ENCODE measurements at regions not wholly inside any gene's neighbourhood (a gene's known extent, or its start where the extent isn't known, plus 50 kb on each side); places are given as distances from the start of the nearest gene placed in this dataset.
"Not testable (repeated sequence)": the region's sequence is repeated elsewhere in the genome, so short reads cannot be mapped to it uniquely, and the experiment has no call there.

- TF ChIP-seq CTCF (IDR thresholded peaks at IDR 0.05) = no peak
Observed at GRCh38 chr18:76602191-76602590, 107.1 kb upstream of the ZNF516 start.

GRCh38 chr18:76600076-76600475 is 105.0 kb upstream of the ZNF516 start:
- not testable (repeated sequence) for DNase-seq (ENCODE audit: low spot score); ATAC-seq (ENCODE audit: low FRiP score)

More at GRCh38 chr18:76602191-76602590, 107.1 kb upstream of the ZNF516 start:
- DNase-seq (ENCODE audit: low spot score) (no peak), ATAC-seq (ENCODE audit: low FRiP score) (no peak)

- no peak for TF ChIP-seq CTCF (IDR thresholded peaks at IDR 0.05)
- no peak for DNase-seq (ENCODE audit: low spot score)
- no peak for ATAC-seq (ENCODE audit: low FRiP score)
Observed at GRCh38 chr18:76594966-76595365, 99.9 kb upstream of the ZNF516 start.

- ATAC-seq (ENCODE audit: low FRiP score) = no peak
- no peak for DNase-seq (ENCODE audit: low spot score)
- TF ChIP-seq CTCF (IDR thresholded peaks at IDR 0.05) = no peak
Observed at GRCh38 chr18:76593843-76594242, 98.8 kb upstream of the ZNF516 start.

DNA sequence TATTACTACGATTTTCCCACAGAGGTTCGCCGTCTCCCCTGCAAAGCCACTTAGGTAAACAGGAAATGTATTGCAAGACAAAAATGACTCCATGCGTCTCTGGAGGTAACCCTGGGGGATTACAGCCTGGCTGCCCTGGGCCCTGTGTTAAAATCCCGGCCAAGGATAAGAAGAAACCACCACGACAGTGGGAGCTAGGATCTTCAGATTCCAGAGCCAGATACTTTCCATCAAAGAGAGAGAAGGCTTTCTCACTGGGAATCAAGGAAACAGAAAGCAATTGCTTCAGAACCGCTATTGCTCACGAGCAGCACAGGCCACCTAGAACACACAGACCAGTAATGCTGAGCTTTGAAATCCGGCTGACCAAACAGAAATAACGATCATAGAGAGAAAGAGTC is 97.9 kb upstream of the ZNF516 start:
- no peak for TF ChIP-seq CTCF (IDR thresholded peaks at IDR 0.05)
- ATAC-seq (ENCODE audit: low FRiP score) (no peak), DNase-seq (ENCODE audit: low spot score) (no peak)

DNA sequence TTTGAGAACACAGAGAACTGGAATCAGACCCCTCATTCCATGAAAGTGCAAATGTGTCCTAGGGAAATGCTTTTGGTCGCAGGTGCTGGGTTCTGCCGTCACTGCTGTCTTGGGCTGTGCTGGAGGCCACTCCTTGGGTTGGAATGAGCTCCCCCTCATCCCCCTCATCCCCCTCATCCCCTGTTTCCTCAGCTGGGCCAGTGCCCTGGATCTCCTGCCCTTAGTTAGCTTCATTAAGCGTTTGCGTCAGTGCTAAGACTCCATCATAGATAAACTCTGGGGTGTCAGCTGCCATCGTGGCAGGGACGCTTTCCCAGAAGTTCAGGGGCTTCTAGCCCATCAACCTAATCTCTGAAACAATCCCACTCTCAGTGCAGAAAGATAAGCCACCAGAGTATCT is 97.1 kb upstream of the ZNF516 start:
- ATAC-seq (ENCODE audit: low FRiP score) = no peak
- no peak for DNase-seq (ENCODE audit: low spot score)
- no peak for TF ChIP-seq CTCF (IDR thresholded peaks at IDR 0.05)

DNA sequence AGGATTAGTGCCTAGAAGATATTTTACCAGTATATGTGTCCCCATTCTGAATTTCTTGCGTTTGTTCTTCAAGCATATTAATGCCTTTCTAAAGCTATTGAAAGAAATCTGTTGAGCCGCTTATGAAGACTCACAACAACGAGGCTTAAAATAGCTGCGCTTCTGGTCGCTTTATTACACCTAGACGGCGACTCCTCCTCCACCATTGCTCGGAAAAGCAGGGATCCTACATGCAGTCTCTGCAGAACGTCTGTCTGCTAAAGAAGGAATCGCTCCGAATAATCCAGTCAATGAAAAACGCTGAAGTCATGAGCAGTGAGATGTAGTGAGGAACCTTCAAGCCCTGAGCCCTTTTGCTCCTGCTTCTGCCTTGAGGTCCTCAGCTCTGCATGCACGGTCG is 94.8 kb upstream of the ZNF516 start:
- no peak for TF ChIP-seq CTCF (IDR thresholded peaks at IDR 0.05)
- ATAC-seq (ENCODE audit: low FRiP score) = no peak

DNA sequence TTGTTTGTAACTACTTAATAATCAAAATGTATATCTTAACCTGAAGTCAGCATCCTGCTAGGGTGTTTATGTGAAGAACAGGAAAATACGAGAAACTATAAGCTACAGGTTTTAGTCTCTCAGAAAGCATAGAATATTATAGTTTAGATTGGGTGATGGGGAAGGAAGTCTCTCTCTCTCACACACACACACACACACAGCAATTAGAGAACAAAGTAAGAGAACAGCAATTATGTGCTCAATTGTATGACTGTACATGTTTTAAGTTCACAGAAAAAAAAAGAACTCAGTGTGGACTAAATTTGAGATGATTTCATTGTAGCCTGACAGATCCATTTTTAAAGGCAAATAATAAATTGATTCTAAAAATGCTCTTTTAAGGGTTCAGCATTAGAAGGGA is 94.3 kb upstream of the ZNF516 start:
- TF ChIP-seq CTCF (IDR thresholded peaks at IDR 0.05) = no peak
- no peak for DNase-seq (ENCODE audit: low spot score)
- no peak for ATAC-seq (ENCODE audit: low FRiP score)

More for the DNA sequence above, 94.8 kb upstream of the ZNF516 start:
- no peak for DNase-seq (ENCODE audit: low spot score)

All from omental fat pad (tissue), 3 donors.